A549 (cell line): ENCODE measurements at regions not wholly inside any gene's neighbourhood (a gene's known extent, or its start where the extent isn't known, plus 50 kb on each side); places are given as distances from the start of the nearest gene placed in this dataset.

Source experiments
- ATAC-seq, 2 experiments: fragments of 200-7000 bp in 1 of 2; fragments of >200 bp in 1 of 2; cut with Nextera tagmentation in 1 of 2; cut with Tn5 transposase in 1 of 2; 3 replicates each; pipeline versions ENCODE4 v1.8.0 to v1.9.1; 2018 to 2020; ENCODE audit warnings: mild to moderate bottlenecking in 1 of 2, moderate library complexity in 1 of 2
- CTCF ChIA-PET: fragments of 300-600 bp; sonication (Branson Sonifier 250); formaldehyde crosslinking; extraction: SDS; loops from one replicate; lab custom pipeline; 2021; ENCODE audit warnings: antibody characterized with exemption, inconsistent platforms; lab: Yijun Ruan, JAX
- POLR2A ChIA-PET: fragments of 350-600 bp; formaldehyde crosslinking; extraction: SDS; loops from one replicate; lab custom pipeline; 2021; ENCODE audit warnings: antibody characterized with exemption, inconsistent platforms; lab: Yijun Ruan, JAX
- DNase-seq, 2 experiments: peaks; one replicate each; pipeline versions ENCODE4 v3.0.0 to v3.0.0-alpha.2; 2011 to 2016; ENCODE audit warnings: low read depth in 1 of 2, low spot score in 1 of 2
- FAIRE-seq: peaks from 2 replicates; lab custom pipeline; 2011; peaks lifted over from hg19 to GRCh38; lab: Jason Lieb, UNC
- H3K27ac ChIP-seq, 2 experiments: fragments of >200 bp; sonication (Bioruptor Twin); formaldehyde crosslinking; 3 replicates each; pipeline ENCODE4 v1.5.1; 2016 to 2017
- H3K4me1 ChIP-seq: fragments of >200 bp; sonication (Bioruptor Twin); formaldehyde crosslinking; 3 replicates; pipeline ENCODE4 v1.6.1; 2016
- H3K4me2 ChIP-seq: fragments of >200 bp; sonication (Bioruptor Twin); formaldehyde crosslinking; 3 replicates; pipeline ENCODE4 v1.6.1; 2016
- H3K4me3 ChIP-seq: fragments of >200 bp; sonication (Bioruptor Twin); formaldehyde crosslinking; 3 replicates; pipeline ENCODE4 v1.5.1; 2016
- H3K9me3 ChIP-seq: fragments of >200 bp; sonication (Bioruptor Twin); formaldehyde crosslinking; 3 replicates; pipeline ENCODE4 v1.6.1; 2016
- BHLHE40 ChIP-seq: IDR thresholded peaks from 2 replicates; pipeline ENCODE4 v1.6.1; 2012; ENCODE audit warnings: low read depth, low read length, inconsistent platforms
- E2F6 ChIP-seq: IDR thresholded peaks from 2 replicates; pipeline ENCODE4 v1.6.1; 2012; ENCODE audit warnings: low read depth, borderline replicate concordance
- EHMT2 ChIP-seq: fragments of 200-600 bp; sonication (generic); IDR thresholded peaks from 2 replicates; pipeline ENCODE4 v1.6.1; 2016; ENCODE audit warnings: antibody characterized with exemption, low read depth, mild to moderate bottlenecking, moderate library complexity
- ESRRA ChIP-seq: fragments of 150-350 bp; IDR thresholded peaks from 2 replicates; pipeline ENCODE4 v1.6.1; 2014; ENCODE audit warnings: mild to moderate bottlenecking, low read length, borderline replicate concordance
- GATA3 ChIP-seq: IDR thresholded peaks from 2 replicates; pipeline ENCODE4 v1.6.1; 2012; ENCODE audit warnings: borderline replicate concordance
- HOXB13 ChIP-seq: fragments of 250-450 bp; sonication (Bioruptor Pico); IDR thresholded peaks from 2 replicates; pipeline ENCODE4 v1.5.0; 2020; ENCODE audit warnings: low read depth, mild to moderate bottlenecking, moderate library complexity
- HOXB5 ChIP-seq: fragments of 250-450 bp; sonication (Bioruptor Pico); IDR thresholded peaks from 2 replicates; pipeline ENCODE4 v1.5.0; 2020; ENCODE audit warnings: mild to moderate bottlenecking, moderate library complexity
- JUN ChIP-seq, 2 experiments: fragments of >200 bp; sonication (Bioruptor Twin); formaldehyde crosslinking; IDR thresholded peaks; 2 replicates in 1 of 2; 3 replicates in 1 of 2; pipeline ENCODE4 v1.6.1; 2016 to 2017
- JUNB ChIP-seq: fragments of >200 bp; sonication (Bioruptor Twin); formaldehyde crosslinking; IDR thresholded peaks from 2 replicates; pipeline ENCODE4 v1.6.1; 2016
- MAFK ChIP-seq: fragments of 450-650 bp; IDR thresholded peaks from 2 replicates; pipeline ENCODE4 v1.6.1; 2014; ENCODE audit not compliant: partially characterized antibody
- RAD21 ChIP-seq, 2 experiments: fragments of >200 bp in 1 of 2; sonication (Bioruptor Twin) in 1 of 2; formaldehyde crosslinking in 1 of 2; IDR thresholded peaks in 1 of 2; conservative IDR thresholded peaks in 1 of 2; 2 replicates in 1 of 2; 3 replicates in 1 of 2; pipeline ENCODE4 v1.6.1; 2012 to 2018; ENCODE audit warnings: inconsistent platforms in 1 of 2
- RARB ChIP-seq: fragments of 250-450 bp; sonication (Bioruptor Pico); IDR thresholded peaks from 2 replicates; pipeline ENCODE4 v1.8.0; 2021; ENCODE audit warnings: mild to moderate bottlenecking, moderate library complexity
- REST ChIP-seq: fragments of 200-600 bp; sonication (generic); IDR thresholded peaks from 2 replicates; pipeline ENCODE4 v1.6.1; 2016; ENCODE audit warnings: antibody characterized with exemption, mild to moderate bottlenecking, moderate library complexity
- RNF2 ChIP-seq: fragments of 200-600 bp; sonication (generic); IDR thresholded peaks from 2 replicates; pipeline ENCODE4 v1.6.1; 2016; ENCODE audit warnings: low read depth, mild to moderate bottlenecking, antibody characterized with exemption, moderate library complexity, borderline replicate concordance
- TP53 ChIP-seq: fragments of 250-450 bp; sonication (Bioruptor Pico); IDR thresholded peaks from 2 replicates; pipeline ENCODE4 v1.5.0; 2021; ENCODE audit warnings: mild to moderate bottlenecking, moderate library complexity
- WGBS: methylation state at CpG from one replicate; pipeline ENCODE4 v1.1.6; 2017; ENCODE audit errors: missing lambda C conversion rate; 5-methylcytosine and 5-hydroxymethylcytosine counted together

- CTCF ChIA-PET, result no interaction called here
- no peak for FAIRE-seq
Observed at GRCh38 chr6:8277769-8278168, 157.6 kb downstream of the SLC35B3 start.

GRCh38 chr6:8276148-8276547 lies 159.2 kb downstream of the SLC35B3 start:
- TF ChIP-seq EHMT2 (no peak), ESRRA (no peak), RARB (CRISPR knock-in tag) (no peak)
- 50% methylated on average over 7 of the region's 7 CpGs for WGBS
- no peak for ATAC-seq
- Histone ChIP-seq H3K4me1 (no peaks in the 10 kb centered on the region), H3K27ac (no peak overlapping the region), H3K9me3 (no peaks in the 10 kb centered on the region), H3K4me3 (no peak overlapping the region), H3K4me2 (no peak overlapping the region)
- no peak for FAIRE-seq
- ChIA-PET POLR2A (no interaction called here), CTCF (no interaction called here)
- no peak for DNase-seq

More at GRCh38 chr6:8277769-8278168, 157.6 kb downstream of the SLC35B3 start:
- no peak overlapping the region for H3K27ac ChIP-seq
- POLR2A ChIA-PET, result no interaction called here
- H3K4me2 ChIP-seq, result no peak overlapping the region
- WGBS, result 14% methylated on average over 3 of the region's 7 CpGs
- H3K4me1 ChIP-seq, result no peaks in the 10 kb centered on the region
- ATAC-seq (no peak), DNase-seq (no peak)
- H3K9me3 ChIP-seq, result no peaks in the 10 kb centered on the region
- no peak overlapping the region for H3K4me3 ChIP-seq
- TF ChIP-seq RAD21 (conservative IDR thresholded peaks at IDR 0.05 in 1 of 2, IDR thresholded peaks at IDR 0.05 in 1 of 2), result no peak
- TF ChIP-seq HOXB13, result no peak
- TF ChIP-seq HOXB5, result no peak
- no peak for TF ChIP-seq TP53 (CRISPR knock-in tag)
- TF ChIP-seq RNF2, result no peak

GRCh38 chr6:8275667-8276066 lies 159.7 kb downstream of the SLC35B3 start:
- POLR2A ChIA-PET, result no interaction called here
- H3K9me3 ChIP-seq, result no peaks in the 10 kb centered on the region
- H3K4me2 ChIP-seq, result no peak overlapping the region
- H3K4me3 ChIP-seq, result no peak overlapping the region
- FAIRE-seq, result no peak
- TF ChIP-seq REST, result no peak
- no peak for TF ChIP-seq E2F6
- TF ChIP-seq RAD21 (conservative IDR thresholded peaks at IDR 0.05 in 1 of 2, IDR thresholded peaks at IDR 0.05 in 1 of 2), result no peak
- TF ChIP-seq MAFK, result peak; percentile 57
- TF ChIP-seq, all 56 proteins: peak for 1
- ATAC-seq (no peak), DNase-seq (no peak)
- no peak overlapping the region for H3K27ac ChIP-seq
- H3K4me1 ChIP-seq, result no peaks in the 10 kb centered on the region
- CTCF ChIA-PET, result no interaction called here

GRCh38 chr6:8274226-8274625 lies 161.1 kb downstream of the SLC35B3 start:
- no peak for ATAC-seq
- WGBS, result 16% methylated on average over 3 of the region's 3 CpGs
- CTCF ChIA-PET, result no interaction called here

GRCh38 chr6:8269872-8270454 lies 165.4 kb downstream of the SLC35B3 start:
- no peak for FAIRE-seq

More at GRCh38 chr6:8274226-8274625, 161.1 kb downstream of the SLC35B3 start:
- H3K4me3 ChIP-seq, result no peak overlapping the region
- no peak for DNase-seq
- no peak for TF ChIP-seq JUN (IDR thresholded peaks at IDR 0.05)
- TF ChIP-seq, all 56 proteins: peak for 0
- no peak overlapping the region for H3K27ac ChIP-seq
- no peaks in the 10 kb centered on the region for H3K4me1 ChIP-seq
- POLR2A ChIA-PET, result no interaction called here
- FAIRE-seq, result no peak
- no peaks in the 10 kb centered on the region for H3K9me3 ChIP-seq
- no peak overlapping the region for H3K4me2 ChIP-seq

More at GRCh38 chr6:8269872-8270454, 165.4 kb downstream of the SLC35B3 start:
- no peak overlapping the region for H3K4me2 ChIP-seq
- CTCF ChIA-PET, result no interaction called here
- H3K4me3 ChIP-seq, result no peak overlapping the region
- H3K27ac ChIP-seq, result no peak overlapping the region
- no peak for DNase-seq
- no peak for TF ChIP-seq JUNB
- TF ChIP-seq GATA3, result no peak
- no peak for TF ChIP-seq BHLHE40
- no peaks in the 10 kb centered on the region for H3K9me3 ChIP-seq
- POLR2A ChIA-PET, result no interaction called here
- no peak for ATAC-seq
- 0% methylated on average over 2 of the region's 2 CpGs for WGBS
- H3K4me1 ChIP-seq, result no peaks in the 10 kb centered on the region
